Embryonic facial prominence (tissue), 1 donor: ENCODE measurements at regions not wholly inside any gene's neighbourhood (a gene's known extent, or its start where the extent isn't known, plus 50 kb on each side); places are given as distances from the start of the nearest gene placed in this dataset.

Experiments used
- DNase-seq: peaks from one replicate; pipeline ENCODE4 v3.0.0-alpha.2; 2016; ENCODE audit errors: extremely low spot score

DNA sequence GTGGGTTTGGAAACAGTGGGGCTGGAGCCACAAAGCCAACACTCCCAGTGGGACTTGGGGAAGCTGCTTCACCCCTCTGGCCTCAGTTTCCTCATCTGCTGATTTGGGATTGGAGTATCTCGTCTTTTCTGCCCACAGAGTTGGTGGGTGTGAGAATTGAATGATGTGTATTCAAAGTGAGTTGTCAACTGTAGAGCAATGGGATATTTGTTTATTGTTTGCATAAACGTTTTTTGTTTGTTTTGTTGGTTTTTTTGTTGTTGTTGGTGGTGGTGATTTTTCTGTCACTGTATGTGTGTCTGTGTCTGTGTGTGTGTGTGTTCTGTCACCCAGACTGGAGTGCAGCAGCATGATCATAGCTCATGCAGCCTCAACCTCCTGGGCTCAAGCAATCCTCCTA lies 542.0 kb downstream of the MIAT start:
- no peak for DNase-seq

DNA sequence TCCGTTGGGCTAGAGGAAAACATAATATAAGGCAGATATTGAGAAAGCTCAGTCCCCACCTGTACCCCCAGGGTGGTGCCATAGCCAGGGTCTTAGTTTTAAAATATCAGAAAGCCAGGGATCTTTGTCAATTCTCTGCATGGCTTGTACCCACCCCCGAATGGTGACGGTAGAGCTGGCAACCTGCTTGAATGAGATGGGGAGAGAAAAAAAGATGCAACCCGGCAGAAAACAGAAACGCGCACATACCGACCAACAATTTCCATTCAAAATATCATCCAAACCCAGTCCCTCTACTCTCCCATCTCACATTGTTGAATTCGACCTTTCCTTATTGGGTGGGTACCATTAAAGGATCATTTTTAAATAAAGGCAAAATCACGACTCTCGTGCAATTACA lies 543.9 kb downstream of the MIAT start:
- DNase-seq: no peak

DNA sequence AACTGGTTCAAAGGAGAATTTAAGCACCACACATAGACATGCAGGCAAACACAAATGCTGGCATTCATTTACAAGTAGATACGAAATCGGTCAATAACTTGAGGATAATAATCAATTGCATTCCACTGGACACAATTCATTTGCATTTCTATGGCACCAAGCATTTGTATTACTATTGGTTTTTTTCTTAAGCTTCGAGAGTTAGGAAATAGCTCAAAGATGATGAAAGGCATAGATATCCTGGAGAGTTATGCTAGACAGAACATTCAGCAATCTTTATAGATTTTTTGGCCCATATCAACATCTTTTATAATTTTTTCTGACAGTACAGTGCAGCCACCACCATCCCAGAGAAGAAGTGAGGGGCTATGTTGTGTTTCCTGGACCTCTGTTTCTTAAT lies 544.4 kb downstream of the MIAT start:
- no peak for DNase-seq

DNA sequence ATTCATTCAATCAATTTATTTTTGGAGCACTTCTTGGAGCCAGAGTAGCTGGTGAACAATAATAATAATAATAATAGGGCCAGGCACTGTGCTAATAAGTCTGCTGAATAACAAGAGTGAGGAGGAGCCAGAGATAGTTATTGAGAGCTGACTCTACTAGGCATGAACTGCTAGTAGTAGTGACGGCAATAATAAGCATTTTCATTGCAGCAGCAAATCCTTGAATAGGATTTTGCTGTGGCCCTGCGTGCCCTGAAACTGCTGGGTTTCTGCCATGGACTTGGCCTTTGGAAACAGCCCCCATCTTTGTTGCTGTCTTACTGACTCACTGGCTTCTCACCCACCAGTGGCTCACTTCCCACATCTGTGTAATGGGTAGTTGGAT lies 545.9 kb downstream of the MIAT start:
- no peak for DNase-seq

DNA sequence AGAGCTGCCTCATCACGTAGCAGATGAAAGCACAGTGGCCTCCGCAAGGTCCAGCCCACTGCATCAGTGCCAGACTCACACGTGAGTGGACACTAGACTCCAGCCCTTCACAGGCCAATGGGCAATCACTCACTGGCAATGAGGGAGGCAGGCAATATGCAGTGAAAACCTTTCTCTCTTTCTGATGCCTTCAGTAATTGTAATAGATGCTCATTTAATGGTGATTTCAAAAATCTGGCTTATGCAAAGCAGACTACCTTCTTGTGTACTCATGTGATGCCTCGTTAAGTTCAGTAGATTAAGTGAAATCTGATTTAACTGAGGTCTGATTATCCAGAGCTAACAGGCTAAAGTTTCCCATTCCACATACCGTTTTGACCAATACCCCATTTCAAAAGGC lies 546.9 kb downstream of the MIAT start:
- no peak for DNase-seq

DNA sequence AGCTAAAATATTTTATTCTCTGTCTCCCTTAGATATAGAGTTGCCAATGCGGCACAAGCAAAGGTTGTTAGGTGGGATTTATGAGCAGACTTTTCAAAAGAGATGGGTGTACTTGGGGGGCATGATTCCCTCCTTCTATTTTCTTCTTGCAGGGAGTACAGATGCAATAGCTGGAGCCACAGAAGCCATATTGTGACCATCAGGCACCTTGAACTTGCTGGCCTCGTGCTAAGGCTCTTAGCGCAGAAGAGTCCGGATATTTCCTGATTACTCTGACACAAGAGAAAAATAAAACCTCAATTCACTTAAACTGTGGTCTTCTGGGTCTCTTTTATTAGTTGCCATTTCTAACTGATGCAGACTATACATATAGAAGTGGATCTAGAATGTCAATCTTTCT lies 547.4 kb downstream of the MIAT start:
- DNase-seq: no peak

DNA sequence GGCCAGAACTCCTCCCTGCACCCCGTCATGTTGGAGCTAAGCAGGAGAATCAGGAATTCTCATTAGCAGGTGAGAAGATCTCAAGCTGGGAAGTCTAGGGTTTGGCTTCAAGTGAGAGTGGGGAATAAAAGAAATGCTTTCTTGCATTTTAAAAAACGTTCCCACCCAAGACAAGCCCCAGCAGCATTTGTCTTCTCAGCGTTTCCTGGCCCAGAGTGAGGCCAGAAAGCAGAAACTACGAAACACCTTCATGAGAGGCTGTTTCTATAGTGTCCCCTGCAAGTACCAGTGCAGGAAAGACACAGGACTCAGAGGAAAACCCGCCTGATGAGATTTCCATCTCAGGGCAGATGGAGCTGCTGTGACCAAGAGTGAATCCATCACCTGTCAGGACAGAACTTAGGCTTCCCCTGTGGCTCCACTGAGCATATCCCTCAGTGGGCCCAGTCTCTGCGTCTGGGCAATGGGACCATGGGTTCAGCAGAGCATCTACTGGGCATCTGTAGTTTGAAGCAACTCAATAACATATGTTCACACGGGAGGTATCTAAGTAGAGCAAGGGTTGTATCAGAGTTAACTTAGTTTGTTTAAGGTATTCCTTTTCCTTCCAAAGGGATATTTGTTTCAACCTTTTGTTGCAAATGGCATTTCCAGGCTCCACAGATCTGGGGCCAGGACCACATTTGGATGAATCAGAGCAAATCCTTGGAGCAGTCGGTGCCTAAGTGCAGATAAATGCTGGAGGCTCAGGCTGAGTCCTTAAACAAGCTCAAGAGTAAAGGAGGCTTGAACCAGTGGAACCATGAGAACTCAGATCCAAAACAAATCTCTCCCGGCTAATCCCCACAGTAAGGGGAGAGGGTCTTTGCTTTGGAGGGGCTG lies 548.3 kb downstream of the MIAT start:
- no peak for DNase-seq

DNA sequence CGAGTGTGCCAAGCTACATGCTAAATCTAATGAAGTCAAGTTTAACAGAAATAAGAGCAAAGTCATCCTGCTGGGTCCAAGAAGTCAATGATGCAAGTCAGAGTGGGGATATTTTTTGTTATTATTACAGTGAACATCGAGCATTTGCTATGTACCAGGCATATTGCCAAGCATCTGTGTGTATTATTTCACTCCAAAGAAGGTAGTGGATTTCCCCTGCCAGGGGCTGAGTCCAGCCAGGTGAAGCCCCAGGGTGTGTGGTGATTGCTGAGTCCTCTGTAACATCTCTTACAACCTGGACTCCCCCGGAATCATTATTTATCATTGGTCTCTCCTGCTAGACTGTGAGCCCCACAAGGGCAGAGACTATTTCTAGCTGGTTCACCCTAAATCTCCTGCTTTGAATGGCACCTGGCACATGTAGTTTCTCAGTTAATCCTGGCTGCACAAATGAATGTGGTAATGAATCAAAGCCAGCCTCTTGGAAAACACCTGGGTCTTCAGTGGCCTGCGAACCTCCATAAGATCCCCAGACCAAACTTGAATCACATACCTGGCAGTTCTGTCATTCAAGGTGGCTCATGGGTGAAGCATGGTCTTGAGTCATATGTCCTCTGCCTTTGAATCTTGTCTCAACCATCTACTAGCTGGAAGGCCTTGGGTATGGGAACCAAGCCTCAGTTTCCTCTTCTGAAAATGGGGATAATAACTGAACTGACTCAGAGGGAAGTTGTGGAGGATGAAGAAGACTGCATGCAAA lies 549.2 kb downstream of the MIAT start:
- DNase-seq: no peak

DNA sequence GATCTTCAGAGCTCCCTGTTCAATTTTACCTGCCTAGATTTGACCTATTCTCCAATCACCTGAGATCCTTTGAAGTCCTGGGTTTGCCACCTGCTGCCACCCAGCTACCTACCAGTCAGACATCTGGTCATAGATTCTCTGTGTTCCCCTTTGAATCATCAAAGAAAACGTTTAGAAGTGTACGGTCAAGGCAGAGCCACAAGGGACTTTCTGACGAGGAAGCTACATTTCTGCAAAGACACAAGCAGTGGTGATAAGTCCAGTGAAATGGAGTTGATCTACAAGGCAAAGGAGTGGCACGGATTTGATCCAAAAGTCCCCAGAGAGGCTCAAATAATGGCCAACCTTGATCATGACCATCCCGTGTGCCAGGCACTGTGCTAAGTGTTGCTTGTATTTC lies 549.9 kb downstream of the MIAT start:
- DNase-seq: no peak

DNA sequence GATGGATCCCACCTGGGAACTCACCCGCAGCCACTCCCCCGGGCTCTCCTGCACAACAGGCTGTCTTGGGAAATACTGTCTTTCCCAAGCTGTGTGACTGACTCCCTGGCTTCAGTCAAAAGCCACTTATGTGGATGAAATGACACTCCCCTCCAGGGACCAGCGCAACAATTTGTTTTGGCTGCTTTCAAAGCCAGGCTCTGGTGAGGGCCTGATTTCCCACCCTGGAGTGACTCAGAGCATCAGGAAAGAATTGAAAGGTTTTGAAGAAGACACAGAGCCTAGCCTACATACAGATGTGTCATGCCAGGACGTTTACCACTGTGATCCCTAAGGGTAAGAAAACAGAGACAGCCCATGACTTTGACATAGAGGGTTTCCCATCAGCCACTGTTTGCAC lies 550.5 kb downstream of the MIAT start:
- no peak for DNase-seq

DNA sequence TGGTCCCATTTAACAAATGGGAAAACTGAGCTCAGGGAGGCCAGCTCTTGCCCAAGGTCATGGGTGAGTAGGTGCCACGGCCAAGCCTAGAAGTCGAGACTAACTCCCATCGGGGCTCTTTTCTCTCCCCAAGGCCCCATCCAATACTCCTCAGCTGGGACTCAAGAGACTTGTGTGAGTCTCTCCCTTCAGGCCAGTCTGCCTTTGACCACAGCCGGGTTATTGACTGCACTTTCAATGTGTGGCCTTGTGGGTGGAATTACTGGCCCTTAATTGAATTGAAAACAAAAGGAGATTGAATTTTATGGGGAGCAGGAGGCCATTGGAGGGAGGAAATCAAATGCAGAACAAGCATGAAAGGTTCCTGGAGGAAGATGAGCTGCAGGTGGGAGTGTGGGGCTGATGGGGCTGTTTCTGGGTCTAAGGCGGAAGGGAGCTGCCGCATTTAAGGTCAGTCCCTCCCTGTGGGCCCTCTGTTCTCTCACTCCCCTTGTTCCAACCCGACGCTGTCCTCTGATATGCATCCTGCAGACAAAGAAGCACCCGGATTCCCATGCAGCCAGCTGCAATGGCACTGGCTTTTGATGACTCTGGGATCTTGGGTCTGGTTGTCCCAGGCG lies 552.8 kb downstream of the MIAT start:
- DNase-seq: no peak

DNA sequence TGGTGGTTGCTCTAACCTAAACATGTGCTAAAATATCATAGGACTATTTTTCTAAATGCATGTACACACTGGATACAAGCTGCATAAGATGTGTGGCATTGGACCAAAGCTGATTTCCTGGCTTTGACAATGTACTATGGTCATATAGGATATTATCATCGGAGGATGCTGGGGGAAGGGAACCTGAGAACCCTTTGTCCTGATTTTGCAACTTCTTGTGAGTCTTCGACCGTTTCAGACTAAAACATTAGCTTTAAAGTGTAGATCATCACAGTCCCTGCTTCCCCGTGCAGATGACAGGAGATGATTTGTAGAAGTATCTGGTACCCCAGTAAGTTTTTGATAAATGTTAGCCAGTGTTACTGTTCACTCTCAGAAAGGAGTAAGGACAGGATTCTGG lies 554.7 kb downstream of the MIAT start:
- no peak for DNase-seq

DNA sequence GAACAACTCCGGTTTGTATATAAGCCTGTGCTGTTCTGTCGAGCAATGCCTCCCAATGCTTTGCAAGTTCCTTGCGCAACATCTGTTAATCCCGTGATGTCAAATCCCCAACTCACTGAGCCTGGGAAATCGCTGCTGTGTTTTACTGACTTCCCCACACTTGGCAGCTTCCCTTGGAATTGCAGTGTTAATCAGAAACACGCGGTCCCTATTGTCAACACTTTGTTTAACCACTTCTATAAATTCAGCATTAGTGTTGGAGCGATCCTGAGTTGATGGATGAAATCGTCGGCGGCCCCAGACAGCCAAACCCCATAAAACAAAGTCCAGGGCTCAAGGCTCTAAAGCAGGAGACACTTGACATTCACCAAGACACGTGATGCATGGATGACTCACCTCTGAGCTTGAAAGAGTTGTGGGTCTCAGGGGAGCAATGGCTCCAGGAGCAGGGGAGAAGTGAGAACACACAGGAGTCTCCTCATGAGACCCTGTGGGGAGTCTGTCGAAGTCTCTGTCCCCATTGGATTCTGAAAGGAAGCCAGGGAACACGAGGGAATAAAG lies 555.3 kb downstream of the MIAT start:
- DNase-seq: peak; percentile 72

DNA sequence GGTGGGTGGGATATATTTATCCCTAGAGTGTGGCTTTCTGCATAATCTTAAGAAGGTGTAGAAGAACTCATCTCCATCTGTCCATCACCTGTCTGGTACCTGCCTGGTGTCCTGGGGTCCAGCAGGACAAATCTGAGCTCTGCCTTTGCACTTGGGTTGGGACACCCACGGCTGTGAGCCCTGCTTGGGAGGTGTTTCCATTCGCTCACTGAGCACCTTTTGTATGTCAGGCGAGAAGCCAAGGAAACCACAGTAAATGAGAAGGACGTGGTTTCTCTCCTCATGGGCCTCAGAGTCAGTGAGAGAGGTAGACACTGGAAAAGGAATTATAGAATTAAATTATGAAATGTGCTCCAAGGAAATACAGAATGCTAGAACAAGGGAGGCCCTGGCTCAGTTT lies 555.9 kb downstream of the MIAT start:
- DNase-seq: no peak

DNA sequence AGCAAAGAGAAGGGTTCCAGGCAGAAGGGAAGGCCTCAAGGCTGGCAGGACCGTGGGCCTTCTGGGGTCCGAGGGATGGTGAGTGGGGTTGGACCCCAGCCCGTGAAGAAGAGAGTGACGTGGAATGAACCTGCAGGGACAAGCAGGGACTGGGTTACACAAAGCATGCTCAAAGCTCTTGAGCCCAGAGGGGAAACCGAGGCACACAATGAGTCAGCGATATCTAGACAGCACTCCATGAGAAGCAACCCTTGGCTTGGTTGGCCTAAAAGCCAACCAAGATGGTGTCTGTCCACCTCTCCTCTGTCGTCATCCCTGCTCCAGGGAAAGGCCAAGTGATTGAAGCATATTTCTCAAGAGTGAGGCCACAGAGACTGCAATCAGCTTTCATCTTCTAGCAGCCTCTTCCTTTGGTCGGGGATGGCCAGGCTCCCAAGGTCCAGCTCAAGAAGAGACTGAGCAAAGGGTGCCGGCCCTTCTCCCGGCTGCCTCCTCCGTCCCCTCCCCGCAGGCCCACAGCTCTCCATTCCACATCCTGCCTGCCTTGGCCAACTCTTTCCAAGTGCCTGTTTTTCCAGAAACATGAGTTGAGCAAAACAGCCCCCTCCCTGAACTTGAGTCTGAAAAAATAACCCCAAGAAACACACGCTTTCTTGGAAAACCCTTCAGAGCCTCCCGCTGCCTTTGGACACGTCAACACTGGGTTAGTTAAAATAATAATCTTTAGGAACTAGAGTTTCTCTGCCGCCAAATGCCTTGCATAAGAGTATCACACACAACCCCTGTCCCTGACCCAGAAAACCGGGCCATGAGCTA lies 556.6 kb downstream of the MIAT start:
- DNase-seq: peak; percentile 67

DNA sequence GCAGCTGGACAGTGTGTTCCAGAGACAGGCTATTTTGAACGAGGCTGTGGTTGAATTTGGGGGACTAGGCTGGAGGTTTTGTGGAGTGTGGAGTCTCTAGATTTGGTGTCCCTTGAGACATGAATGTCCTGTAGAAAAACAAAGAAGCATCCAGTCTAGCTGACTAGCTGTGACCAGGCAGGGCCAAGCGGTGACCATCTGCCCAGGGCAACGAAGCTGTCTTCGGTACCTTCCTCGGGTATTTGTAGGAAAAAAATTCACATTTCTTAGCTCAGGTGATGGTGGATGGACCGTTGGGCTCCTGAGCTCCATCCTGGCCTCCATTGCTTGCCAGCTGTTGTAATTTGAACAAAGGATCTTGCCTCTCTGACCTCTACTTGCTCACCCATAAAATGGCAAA lies 557.3 kb downstream of the MIAT start:
- DNase-seq: no peak

DNA sequence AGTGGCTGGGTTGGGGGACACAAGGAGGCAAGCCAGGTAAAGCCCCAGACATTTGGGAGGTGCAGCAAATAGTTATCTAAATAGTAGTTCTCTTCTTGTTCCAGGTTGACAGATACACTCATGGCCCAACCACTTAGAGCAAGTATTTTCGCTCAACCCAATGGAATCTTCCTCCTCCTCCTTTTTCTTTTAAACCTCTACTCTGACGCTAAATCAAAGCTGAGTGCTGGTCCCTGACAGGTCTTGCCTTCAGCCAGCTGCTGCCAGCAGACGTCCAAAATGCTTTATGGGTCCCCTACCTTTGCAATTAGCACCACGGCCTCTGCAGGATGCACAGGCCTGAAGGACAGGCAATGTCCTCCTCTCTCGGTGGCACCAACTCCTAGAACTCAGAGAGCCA lies 558.5 kb downstream of the MIAT start:
- DNase-seq: no peak

DNA sequence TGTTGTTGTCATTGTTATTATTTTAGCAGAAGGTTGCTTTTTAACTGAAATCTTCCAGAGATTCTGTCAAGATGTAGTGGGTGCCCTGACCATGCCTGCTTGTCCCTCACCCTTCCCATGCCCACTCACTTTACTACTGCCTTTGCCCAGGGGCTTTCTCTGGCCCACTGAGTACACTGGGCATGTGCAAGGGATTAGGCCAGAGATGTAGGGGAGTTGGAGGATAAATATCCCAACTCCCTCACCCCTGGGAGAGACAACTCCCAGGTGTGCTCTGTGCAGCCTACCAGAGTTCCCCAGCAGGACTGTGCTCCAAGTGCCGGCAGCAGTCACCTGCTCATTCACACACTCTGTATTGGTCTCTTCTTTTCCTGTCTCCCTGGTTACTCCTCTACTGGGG lies 559.1 kb downstream of the MIAT start:
- DNase-seq: no peak

DNA sequence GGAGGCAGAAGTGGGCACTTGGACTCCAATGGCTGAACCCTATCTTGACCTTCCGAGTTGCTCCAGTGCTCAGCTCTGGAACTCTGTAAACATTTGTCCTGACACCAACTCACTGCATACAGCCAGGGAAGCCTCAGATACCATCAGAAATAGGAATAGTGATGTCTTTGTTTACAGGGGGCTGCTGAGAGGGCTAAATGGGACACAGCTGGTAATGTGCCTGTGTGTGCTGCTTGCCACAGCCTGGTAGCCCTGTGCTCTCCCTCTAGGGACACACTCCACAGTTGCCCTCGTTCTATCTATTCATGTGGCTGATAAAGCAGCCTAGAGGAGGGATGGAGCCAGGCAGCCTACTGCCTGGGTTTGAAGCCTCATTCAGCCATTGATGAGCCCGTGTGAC lies 559.8 kb downstream of the MIAT start:
- DNase-seq: no peak

DNA sequence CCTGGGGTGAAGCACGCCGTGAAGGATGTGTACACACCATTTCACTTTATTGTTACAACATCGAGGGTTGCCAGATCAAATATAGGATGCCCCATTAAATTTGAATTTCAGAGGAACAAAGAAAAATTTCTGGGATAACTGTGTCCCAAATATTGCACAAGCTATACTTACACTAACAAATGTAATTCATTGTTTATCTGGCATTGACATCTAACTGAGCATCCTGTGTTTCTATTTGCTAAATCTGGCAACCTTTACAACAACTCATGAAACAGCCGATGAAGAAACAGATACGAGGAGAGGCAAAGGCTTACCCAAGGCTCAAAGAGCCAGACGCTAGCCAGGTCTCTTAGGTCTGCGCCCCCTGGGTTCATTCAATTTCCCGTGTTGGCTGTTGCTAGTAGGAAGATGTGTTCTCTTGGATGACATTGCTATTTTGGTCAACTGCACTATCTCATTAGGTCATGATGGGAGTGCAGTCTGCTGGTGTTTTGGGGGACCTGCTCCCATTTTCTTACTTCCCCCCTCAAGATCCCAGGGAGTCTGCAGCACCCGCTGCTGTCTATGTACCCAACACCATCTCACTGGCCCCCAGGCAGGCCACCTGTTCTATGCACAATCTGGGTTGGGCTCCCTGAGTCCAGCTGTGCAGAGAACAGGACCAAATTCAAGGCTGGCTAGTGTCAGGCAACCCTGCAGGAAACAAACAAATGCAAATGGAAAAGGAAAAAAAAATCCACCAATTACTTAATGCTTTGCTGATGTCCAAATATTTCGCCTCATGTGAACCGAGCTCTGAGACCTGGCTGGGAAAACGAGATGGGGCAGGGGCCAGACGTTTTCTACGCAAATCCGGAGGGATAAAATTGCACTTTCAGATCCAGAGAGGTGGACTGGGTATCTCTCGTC lies 560.9 kb downstream of the MIAT start:
- no peak for DNase-seq

DNA sequence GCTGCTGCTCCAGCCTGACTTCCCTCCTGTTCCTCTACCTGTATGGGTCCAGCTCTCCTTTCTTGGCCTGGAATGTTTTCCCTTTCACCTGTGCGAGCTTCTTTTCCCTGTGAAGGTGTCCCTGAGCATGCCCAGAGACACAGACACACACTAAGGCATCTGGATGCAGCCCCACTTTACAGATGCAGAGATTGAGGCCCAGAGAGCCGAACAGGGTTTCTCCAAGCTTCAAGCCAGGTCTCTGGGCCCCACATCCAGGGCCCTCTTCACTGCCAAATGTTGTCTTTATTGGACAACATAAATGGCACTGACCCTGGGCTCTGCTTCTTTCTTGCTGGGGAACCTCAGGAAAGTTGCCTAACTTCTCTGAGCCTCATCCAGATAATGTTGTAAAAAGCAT lies 561.6 kb downstream of the MIAT start:
- no peak for DNase-seq
